Duodenal mucosa (tissue), 2 donors: ENCODE measurements at regions not wholly inside any gene's neighbourhood (a gene's known extent, or its start where the extent isn't known, plus 50 kb on each side); places are given as distances from the start of the nearest gene placed in this dataset.

ENCODE experiments used
- H3K27ac ChIP-seq: one replicate; pipeline ENCODE4 v1.7.0; 2013; ENCODE audit warnings: low read depth, low read length
- H3K27me3 ChIP-seq, 2 donors: one replicate each; pipeline ENCODE4 v1.7.0; 2013; ENCODE audit warnings: low read length in 2 of 2, control low read depth in 1 of 2; ENCODE audit not compliant: insufficient read depth in 2 of 2, control insufficient read depth in 1 of 2
- H3K36me3 ChIP-seq, 2 donors: one replicate each; pipeline ENCODE4 v1.7.0; 2013; ENCODE audit warnings: low read length in 2 of 2, control low read depth in 1 of 2; ENCODE audit not compliant: insufficient read depth in 2 of 2, control insufficient read depth in 1 of 2
- H3K4me1 ChIP-seq, 2 donors: one replicate each; pipeline ENCODE4 v1.7.0; 2013; ENCODE audit warnings: low read length in 2 of 2, control low read depth in 1 of 2; ENCODE audit not compliant: insufficient read depth in 2 of 2, control insufficient read depth in 1 of 2
- H3K4me3 ChIP-seq, 2 donors: one replicate each; pipeline ENCODE4 v1.7.0; 2013; ENCODE audit warnings: low read length in 2 of 2, low read depth in 1 of 2
- H3K9ac ChIP-seq, 2 donors: one replicate each; pipeline ENCODE4 v1.7.0; 2013; ENCODE audit warnings: low read length in 2 of 2, low read depth in 1 of 2
- H3K9me3 ChIP-seq, 2 donors: one replicate each; pipeline ENCODE4 v1.7.0; 2013; ENCODE audit warnings: low read length in 2 of 2, control low read depth in 1 of 2; ENCODE audit not compliant: control insufficient read depth in 1 of 2

DNA sequence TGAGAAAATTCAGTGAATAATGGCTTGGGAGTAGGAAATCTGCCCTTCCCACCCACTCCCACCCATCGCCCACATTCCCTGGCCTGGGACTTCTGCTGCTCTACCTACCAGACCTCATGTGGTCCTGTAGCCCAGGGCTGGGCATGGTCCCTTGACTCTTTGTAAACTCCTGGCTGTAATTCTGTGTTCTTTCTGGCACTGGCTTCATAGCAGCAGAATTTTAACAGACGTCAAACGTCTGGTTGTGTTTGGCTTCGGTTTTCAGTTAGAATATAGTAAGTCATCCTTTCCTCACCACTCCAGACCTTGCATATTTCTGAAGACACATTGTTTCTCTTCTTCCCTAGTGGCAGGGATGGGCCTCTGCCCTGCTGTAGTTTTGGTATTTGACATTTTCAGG lies 210.6 kb downstream of the CSNK2A3 start:
- H3K4me3 ChIP-seq, result no peak overlapping the region
- H3K36me3 ChIP-seq, result no peaks in the 10 kb centered on the region
- no peaks in the 10 kb centered on the region for H3K4me1 ChIP-seq
- H3K9me3 ChIP-seq, result no peaks in the 10 kb centered on the region
- H3K27me3 ChIP-seq, result no peaks in the 10 kb centered on the region
- no peak overlapping the region for H3K27ac ChIP-seq
- H3K9ac ChIP-seq, result no peak overlapping the region

- H3K4me1 ChIP-seq, result no peaks in the 10 kb centered on the region
- no peak overlapping the region for H3K9ac ChIP-seq
- H3K36me3 ChIP-seq, result no peaks in the 10 kb centered on the region
- no peak overlapping the region for H3K4me3 ChIP-seq
- H3K27ac ChIP-seq, result no peak overlapping the region
- H3K27me3 ChIP-seq, result no peaks in the 10 kb centered on the region
- no peaks in the 10 kb centered on the region for H3K9me3 ChIP-seq
Measured at GRCh38 chr11:11141065-11141464, 212.0 kb downstream of the CSNK2A3 start.

- Histone ChIP-seq H3K27ac (no peak overlapping the region), H3K9me3 (no peaks in the 10 kb centered on the region), H3K4me3 (no peak overlapping the region), H3K27me3 (no peaks in the 10 kb centered on the region), H3K4me1 (no peaks in the 10 kb centered on the region), H3K36me3 (no peaks in the 10 kb centered on the region), H3K9ac (no peak overlapping the region)
Measured at GRCh38 chr11:11140510-11140909, 212.5 kb downstream of the CSNK2A3 start.

DNA sequence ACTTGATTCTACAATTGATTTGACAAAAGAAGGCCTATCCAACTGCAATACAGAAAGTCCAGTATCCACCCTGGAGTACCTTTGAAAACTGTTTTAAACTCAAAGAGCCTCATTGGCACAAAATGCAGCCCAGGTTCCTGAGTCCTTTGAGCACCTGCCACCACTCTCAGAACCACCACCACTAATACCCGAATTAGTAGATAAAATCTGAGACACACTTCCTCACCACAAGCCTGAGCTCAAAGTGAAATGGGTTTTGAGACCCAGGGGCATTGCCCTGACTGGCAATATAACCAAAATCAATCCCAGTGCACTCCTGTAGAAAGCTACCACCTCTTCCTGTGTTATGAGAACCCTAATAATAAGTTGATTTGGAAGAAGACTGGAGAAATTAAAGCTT lies 215.7 kb downstream of the CSNK2A3 start:
- Histone ChIP-seq H3K9ac (no peak overlapping the region), H3K27me3 (no peaks in the 10 kb centered on the region), H3K27ac (no peak overlapping the region), H3K4me1 (no peaks in the 10 kb centered on the region), H3K36me3 (no peaks in the 10 kb centered on the region), H3K9me3 (no peaks in the 10 kb centered on the region), H3K4me3 (no peak overlapping the region)

- H3K27me3 ChIP-seq, result no peaks in the 10 kb centered on the region
- H3K9me3 ChIP-seq, result no peaks in the 10 kb centered on the region
- no peak overlapping the region for H3K9ac ChIP-seq
- no peaks in the 10 kb centered on the region for H3K4me1 ChIP-seq
- H3K36me3 ChIP-seq, result no peaks in the 10 kb centered on the region
- no peak overlapping the region for H3K4me3 ChIP-seq
- no peak overlapping the region for H3K27ac ChIP-seq
Measured at GRCh38 chr11:11135820-11136476, 217.1 kb downstream of the CSNK2A3 start.

- H3K36me3 ChIP-seq, result no peaks in the 10 kb centered on the region
- no peaks in the 10 kb centered on the region for H3K9me3 ChIP-seq
- no peak overlapping the region for H3K4me3 ChIP-seq
- H3K4me1 ChIP-seq, result no peaks in the 10 kb centered on the region
- H3K27ac ChIP-seq, result no peak overlapping the region
- H3K27me3 ChIP-seq, result peaks cover 0 to 5% of the 10 kb centered on the region in 2 donors
- no peak overlapping the region for H3K9ac ChIP-seq
Measured at GRCh38 chr11:11129118-11129517, 223.9 kb downstream of the CSNK2A3 start.

GRCh38 chr11:11125618-11126017 lies 227.4 kb downstream of the CSNK2A3 start:
- Histone ChIP-seq H3K9me3 (no peaks in the 10 kb centered on the region), H3K4me1 (no peaks in the 10 kb centered on the region), H3K9ac (no peak overlapping the region), H3K4me3 (no peak overlapping the region), H3K27ac (no peak overlapping the region), H3K27me3 (peaks cover 0 to 5% of the 10 kb centered on the region in 2 donors), H3K36me3 (no peaks in the 10 kb centered on the region)

DNA sequence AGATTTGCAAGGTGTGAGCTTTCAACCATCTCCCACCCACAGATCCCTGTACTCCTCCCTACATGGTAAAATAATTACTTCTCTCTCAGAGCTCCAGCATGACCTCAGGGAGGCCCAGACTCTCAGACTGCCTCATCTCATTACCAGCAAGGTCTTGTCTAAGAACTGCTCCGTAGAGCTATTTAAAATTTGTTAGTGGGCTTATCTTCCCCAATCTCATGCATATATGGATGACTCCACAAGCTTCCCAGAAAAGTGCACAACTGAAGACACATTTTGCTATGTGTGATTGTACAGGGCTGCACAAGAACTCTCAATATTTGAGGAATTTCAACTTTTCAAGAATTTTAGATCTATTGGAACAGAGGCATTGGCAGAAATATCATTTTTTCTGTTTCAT lies 230.3 kb downstream of the CSNK2A3 start:
- H3K27ac ChIP-seq, result no peak overlapping the region
- no peaks in the 10 kb centered on the region for H3K9me3 ChIP-seq
- H3K9ac ChIP-seq, result no peak overlapping the region
- H3K4me3 ChIP-seq, result no peak overlapping the region
- H3K4me1 ChIP-seq, result no peaks in the 10 kb centered on the region
- H3K36me3 ChIP-seq, result no peaks in the 10 kb centered on the region
- H3K27me3 ChIP-seq, result no peaks in the 10 kb centered on the region

GRCh38 chr11:11119917-11120316 lies 233.1 kb downstream of the CSNK2A3 start:
- H3K27ac ChIP-seq, result no peak overlapping the region
- H3K9ac ChIP-seq, result no peak overlapping the region
- no peak overlapping the region for H3K4me3 ChIP-seq
- H3K36me3 ChIP-seq, result no peaks in the 10 kb centered on the region
- no peaks in the 10 kb centered on the region for H3K4me1 ChIP-seq
- peaks cover 0 to 2% of the 10 kb centered on the region in 2 donors for H3K27me3 ChIP-seq
- no peaks in the 10 kb centered on the region for H3K9me3 ChIP-seq

DNA sequence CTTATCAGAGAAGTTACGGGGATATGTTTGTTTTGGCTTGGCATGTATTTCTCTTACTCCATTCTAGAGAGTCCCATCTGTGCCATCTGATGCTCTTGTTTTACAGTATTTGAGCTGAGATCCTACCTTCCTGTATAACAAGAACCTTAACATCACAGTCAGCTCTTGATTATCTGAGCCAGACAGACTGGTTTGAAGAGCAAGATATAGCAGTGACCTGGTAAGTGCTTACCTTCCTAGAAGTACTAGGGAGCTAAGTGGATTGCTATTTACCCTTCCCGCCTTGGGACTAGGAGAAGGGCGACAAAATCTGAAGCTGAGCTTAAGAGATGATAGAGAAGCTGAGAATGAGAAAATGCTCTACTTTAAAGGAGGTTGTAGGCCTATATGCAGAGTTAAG lies 235.3 kb downstream of the CSNK2A3 start:
- Histone ChIP-seq H3K9me3 (no peaks in the 10 kb centered on the region), H3K9ac (no peak overlapping the region), H3K4me3 (no peak overlapping the region), H3K4me1 (no peaks in the 10 kb centered on the region), H3K36me3 (no peaks in the 10 kb centered on the region), H3K27me3 (peaks cover 0 to 2% of the 10 kb centered on the region in 2 donors), H3K27ac (no peak overlapping the region)

DNA sequence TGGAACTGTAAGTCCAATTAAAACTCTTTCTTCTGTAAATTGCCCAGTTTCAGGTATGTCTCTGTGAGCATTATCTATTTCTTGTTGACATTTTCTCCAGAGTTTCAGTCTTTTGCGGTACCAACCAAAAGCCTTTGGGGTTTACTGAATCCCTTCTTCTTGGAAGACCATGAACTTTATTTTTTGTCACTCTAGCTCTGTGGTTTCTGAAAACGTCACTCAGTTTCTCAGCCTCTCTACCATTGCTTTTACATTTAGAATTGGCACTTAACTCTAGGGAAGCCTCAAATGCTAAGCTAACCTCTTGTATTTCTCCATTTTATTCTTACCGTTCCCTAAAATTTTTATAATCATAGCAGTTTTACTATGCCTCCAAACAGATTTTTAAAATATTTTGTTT lies 237.6 kb downstream of the CSNK2A3 start:
- no peaks in the 10 kb centered on the region for H3K36me3 ChIP-seq
- no peaks in the 10 kb centered on the region for H3K4me1 ChIP-seq
- H3K9me3 ChIP-seq, result no peaks in the 10 kb centered on the region
- no peak overlapping the region for H3K4me3 ChIP-seq
- peaks cover 0 to 2% of the 10 kb centered on the region in 2 donors for H3K27me3 ChIP-seq
- no peak overlapping the region for H3K9ac ChIP-seq
- H3K27ac ChIP-seq, result no peak overlapping the region
